GM18508 (cell line): ENCODE measurements at regions not wholly inside any gene's neighbourhood (a gene's known extent, or its start where the extent isn't known, plus 50 kb on each side); places are given as distances from the start of the nearest gene placed in this dataset.
"Not testable (repeated sequence)": the region's sequence is repeated elsewhere in the genome, so short reads cannot be mapped to it uniquely, and the experiment has no call there.

Experiments
- ATAC-seq: cut with Tn5 transposase; IDR thresholded peaks from one replicate; pipeline ENCODE4 v1.9.1; 2021; ENCODE audit warnings: moderate number of reproducible peaks; ENCODE audit not compliant: insufficient read depth, unreplicated experiment

GRCh38 chr1:67525053-67525760 lies 95.0 kb upstream of the SERBP1 start:
- ATAC-seq: no peak

GRCh38 chr1:67528141-67528540 lies 97.9 kb upstream of the SERBP1 start:
- no peak for ATAC-seq

DNA sequence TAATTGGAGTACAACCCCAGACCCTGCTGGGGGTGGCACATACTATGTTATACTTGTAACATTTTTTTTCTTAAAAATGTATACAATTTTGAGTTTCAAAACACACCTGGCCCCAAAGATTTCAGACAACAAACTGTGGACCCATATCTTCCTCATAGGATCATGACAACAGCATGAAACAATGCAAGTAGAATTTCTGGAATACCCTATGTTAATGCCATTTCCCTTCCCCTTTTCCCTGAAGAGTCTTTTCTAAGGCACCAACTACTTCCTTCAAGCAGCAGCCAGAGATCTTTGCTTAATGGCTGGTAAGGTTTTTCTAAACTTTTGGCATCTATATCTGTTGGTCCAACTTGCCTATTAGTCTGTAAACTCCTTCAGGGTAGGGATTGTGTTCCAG lies 99.9 kb upstream of the SERBP1 start:
- no peak for ATAC-seq

- ATAC-seq: no peak
Observed at GRCh38 chr1:67532452-67533216, 102.4 kb upstream of the SERBP1 start.

GRCh38 chr1:67534627-67535065 lies 104.4 kb upstream of the SERBP1 start:
- ATAC-seq: no peak

DNA sequence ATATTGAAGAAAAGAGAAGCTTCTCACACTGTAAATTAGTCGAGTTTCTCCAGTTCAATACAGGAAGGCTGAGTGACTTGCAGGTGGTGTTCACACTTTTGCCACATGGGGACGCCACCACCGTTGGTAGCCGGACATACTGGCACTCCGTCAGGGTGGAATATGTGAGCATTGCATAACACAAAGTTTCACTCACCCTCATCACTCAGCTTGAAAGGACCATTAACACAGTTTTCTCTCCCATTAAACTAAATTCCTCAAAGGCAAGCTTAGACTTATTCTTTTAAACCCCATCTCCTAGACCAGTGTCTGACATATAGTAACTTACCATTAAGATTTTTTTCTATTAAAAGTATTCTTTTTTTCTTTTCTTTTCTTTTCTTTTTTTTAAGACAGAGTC lies 105.3 kb upstream of the SERBP1 start:
- no peak for ATAC-seq

DNA sequence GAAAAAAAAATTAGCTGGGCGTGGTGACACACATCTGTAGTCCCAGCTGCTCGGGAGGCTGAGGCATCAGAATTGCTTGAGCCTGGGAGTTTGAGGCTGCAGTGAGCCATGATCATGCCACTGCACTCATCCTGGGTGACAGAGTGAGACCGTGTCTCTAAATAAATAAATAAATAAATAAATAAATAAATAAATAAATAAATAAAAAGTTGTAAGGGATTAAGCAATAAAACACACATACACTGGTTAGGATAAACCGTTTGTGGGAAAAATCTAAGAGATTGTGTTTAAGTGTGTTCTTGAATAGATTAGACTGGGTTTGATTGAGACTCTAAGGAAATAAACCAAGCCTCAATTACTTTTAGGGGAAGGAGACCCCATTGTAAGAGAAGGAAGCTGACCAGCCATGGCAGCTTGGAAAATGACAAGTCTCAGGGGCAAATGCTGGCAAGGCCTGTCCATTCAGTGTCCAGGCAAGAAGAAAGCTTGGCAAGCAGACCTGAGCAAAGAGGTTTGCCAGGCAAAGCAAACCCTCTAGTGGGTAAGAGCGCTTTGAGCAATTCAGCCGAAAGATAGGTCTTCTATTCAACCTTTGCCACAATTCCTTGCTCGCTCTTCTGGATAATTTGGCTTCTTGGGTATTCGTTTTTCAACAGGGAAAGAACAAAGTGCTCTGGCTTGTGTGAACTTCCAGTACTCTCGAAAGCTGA lies 106.9 kb upstream of the SERBP1 start:
- ATAC-seq: no peak

DNA sequence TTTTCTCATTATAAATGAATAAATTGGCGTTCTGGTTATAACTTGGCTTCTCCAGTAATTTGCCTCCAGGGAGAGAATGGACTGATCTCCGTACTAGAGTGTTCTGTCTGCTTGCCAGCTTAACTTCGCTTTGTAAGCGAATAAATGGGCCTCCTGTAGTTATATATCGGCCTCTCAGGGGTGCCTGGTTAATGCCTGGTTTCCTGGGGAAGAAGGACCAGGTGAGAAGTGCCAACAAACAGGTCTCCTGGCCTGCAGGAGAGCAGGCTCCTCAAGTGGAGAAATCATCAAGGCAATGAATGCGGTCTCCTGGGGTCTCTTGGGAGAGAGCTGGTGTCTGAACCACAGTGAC lies 107.4 kb upstream of the SERBP1 start:
- no peak for ATAC-seq

DNA sequence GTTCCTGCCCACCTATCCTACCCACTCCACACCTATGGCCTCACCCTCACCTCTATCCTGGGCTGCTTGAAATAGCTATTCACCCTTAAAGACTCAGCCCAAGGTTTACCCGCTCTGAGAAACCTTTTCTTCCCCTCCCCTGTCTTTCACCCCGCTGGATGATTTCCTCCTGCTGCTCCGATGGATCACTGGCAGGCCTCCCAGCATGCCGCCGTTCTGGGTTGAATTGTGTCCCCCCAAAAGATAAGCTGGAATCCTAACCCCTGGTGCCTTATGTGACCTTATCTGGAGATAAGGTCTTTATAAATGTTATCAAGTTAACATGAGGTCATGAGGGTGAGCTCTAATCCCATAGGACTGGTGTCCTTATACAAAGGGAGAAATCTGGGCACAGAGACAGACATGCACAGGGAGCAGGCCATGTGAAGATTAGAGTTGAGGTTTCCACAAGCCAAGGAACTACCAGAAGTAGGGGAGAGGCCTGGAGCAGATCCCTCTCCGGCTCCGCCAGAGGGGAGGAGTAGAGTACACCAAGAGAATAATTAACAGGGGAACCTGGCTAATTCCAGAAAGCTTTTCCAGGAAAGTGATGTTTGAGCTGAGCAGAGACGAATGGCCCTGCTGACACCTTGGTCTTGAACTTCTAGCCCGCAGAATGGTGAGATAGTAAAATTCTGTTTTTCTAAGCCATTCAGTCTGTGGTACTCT lies 110.0 kb upstream of the SERBP1 start:
- no peak for ATAC-seq

GRCh38 chr1:67540733-67541125 lies 110.5 kb upstream of the SERBP1 start:
- no peak for ATAC-seq

DNA sequence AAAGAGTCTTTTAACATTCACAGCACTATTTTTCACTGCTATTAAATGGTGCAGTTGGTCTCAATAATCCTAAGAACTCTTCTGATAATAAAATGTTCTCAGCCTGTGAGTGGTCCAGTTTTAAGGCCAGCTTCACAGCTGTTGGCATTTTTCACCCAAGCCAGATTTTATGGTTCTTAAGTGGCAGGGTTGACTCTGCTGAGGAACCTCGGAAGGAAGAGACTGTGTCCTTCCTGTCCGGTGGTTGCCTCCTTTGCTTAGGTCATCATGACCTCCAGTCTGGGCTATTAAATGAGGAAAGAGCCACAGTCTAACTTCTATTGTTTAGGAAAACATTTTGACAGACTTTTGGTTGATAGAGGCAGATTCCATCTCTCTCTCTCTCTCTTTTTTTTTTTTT lies 112.5 kb upstream of the SERBP1 start:
- no peak for ATAC-seq

DNA sequence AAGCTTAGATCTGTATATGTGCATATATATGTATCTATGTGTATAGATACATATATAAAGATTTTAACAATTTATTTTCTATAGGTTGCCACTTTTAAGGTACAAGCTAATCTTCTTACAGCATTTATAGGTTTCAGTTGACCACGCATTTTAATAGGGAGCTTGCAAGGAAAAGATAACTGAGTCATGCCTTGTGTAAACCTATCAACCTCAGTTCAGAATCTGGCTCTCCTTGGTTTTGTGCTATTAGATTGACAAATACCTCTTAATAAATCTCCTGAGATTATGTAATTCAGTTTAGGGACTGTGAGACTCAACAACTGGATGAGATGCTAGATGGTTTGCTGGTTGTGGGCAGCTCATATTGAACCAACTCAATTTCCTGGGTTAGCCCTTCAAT lies 114.7 kb upstream of the SERBP1 start:
- ATAC-seq: no peak

GRCh38 chr1:67545364-67545763 lies 115.2 kb upstream of the SERBP1 start:
- ATAC-seq: no peak

DNA sequence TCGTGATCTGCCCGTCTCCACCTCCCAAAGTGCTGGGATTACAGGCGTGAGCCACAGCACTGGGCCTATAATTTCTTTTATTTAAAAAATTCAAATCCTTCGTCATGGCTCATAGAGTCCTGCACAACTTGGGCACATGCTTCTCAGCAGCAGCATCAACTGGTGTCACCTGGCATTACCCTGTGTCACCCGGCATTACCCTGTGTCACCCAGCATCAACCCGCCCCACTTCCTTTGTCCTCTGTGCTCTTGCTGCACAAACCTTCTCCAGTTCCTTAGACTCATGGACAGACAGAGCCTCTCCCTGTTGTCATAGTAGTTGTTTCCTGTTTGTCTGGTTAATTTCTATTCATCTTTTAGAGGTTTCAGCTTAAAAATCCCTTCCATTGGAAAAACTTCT lies 121.2 kb upstream of the SERBP1 start:
- no peak for ATAC-seq

DNA sequence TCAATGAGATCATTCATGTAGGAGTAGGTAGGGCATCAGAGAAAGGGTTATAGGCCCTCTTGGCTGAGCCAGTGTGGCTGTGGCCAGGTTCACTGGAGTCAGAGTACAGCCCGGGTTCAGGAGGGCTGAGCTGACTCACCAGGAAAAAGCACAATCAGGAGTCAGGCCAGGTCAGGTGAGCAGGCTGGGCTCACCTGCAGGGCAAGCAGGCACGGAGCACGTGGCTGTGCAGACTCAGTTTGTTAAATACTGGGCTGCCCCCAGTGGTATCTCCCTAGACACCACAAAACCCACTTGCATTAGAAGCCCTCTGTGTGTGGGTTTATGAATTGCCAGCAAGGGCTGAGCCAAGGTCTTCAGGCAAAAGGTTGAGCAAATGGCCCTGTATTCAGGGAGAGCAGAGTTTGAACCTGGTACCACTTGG lies 122.1 kb upstream of the SERBP1 start:
- no peak for ATAC-seq

GRCh38 chr1:67554204-67554603 lies 124.0 kb upstream of the SERBP1 start:
- ATAC-seq: not testable (repeated sequence)

DNA sequence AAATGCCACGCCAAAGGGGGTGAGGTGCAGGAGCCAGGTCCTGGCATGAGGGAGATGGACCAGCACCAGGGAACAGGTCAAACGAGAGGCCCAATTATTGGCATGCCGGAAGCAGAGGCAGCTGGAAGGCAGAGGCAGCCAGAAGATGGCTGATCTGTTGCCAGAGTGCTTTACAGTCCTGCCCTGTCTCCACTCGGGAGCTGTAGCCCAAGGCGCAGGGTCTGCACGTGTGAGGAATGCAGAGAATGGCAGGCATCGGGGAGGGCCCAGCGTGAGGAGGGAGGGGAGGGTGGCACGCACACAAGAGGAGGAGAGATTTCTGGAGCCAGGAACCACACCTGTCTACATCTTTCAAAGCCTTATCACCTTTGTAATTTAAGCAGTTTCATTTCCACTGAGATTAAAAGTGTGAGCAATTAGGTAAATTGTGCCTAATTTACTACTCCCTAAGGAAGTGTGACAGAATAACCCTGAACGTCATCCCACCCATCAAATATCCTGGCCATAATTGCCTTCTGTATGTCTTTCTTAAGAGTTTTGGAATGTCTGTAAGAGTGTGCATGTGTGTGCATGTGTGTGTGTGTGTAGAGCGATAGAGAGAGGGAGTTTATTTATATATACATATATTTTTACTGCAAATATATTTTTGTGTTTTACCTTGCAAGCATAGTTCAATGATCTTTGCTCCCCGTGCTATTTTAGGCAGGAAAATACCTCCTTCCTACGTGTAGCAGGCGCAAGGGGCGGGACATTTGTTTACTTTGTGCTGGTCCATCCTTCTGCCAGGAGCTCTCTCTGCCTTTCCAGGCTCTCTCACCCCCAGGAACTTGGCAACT lies 125.5 kb upstream of the SERBP1 start:
- no peak for ATAC-seq

GRCh38 chr1:67556297-67556900 lies 126.2 kb upstream of the SERBP1 start:
- ATAC-seq: no peak

DNA sequence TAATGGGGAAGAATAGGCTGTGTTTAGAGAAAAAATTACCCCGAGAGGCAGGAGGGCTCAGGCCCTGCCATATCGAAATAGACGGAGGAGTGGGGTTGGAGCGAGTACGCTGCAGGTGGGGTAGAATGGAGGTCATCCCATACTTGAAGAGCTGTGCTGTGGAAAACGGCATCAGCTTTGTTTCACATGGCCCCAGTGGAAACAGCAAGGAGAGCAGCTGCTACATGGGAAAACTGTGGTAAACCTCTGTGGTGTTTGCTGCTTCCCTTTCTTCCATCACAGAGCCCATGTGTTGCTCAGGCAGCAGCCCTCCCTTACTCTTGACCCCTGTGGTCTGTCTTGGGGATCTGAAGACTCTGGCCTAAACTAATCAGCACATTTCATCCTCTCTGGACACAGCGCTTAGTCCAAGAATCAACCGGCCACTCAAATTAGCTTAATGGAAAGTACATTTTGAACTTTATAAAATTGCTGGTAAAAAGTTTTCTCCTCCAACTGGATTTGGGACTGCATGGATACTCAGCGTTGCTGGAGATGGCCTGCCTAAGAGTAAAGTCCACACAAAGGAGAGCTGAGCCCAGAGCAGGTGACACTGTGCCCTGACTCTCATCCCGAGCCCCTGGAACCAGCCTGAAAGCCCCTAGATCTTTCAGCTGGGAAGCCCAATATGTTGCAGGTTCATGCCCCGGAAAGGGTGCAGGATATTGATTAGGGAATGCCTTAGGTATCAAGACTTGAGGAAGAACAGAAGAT lies 127.1 kb upstream of the GADD45A start:
- no peak for ATAC-seq
